Keratinocyte (primary cell): ENCODE measurements at regions not wholly inside any gene's neighbourhood (a gene's known extent, or its start where the extent isn't known, plus 50 kb on each side); places are given as distances from the start of the nearest gene placed in this dataset.

Source experiments
- DNase-seq: peaks from one replicate; pipeline ENCODE4 v3.0.0-alpha.2; 2011; ENCODE audit warnings: low read depth, missing footprints, low spot score
- FAIRE-seq: peaks from 2 replicates; lab custom pipeline; 2011; peaks lifted over from hg19 to GRCh38; lab: Jason Lieb, UNC
- H2AFZ ChIP-seq: 2 replicates; pipeline ENCODE4 v1.6.0; 2012; ENCODE audit warnings: low read length, control low read depth, inconsistent platforms; ENCODE audit not compliant: control insufficient read depth
- H3K27ac ChIP-seq: 2 replicates; pipeline ENCODE4 v1.5.1; 2011; ENCODE audit warnings: low read length; ENCODE audit not compliant: control insufficient read depth, insufficient read depth
- H3K27me3 ChIP-seq: 3 replicates; pipeline ENCODE4 v1.6.0; 2011; ENCODE audit warnings: low read length; ENCODE audit not compliant: control insufficient read depth, insufficient read depth; ENCODE audit errors: extremely low read depth
- H3K36me3 ChIP-seq, 2 experiments: 2 replicates in 1 of 2; 3 replicates in 1 of 2; pipeline ENCODE4 v1.5.1; 2011; ENCODE audit warnings: low read length in 2 of 2, mild to moderate bottlenecking in 1 of 2; ENCODE audit not compliant: control insufficient read depth in 2 of 2, insufficient read depth in 2 of 2; ENCODE audit errors: extremely low read depth in 1 of 2
- H3K4me1 ChIP-seq: 3 replicates; pipeline ENCODE4 v1.5.1; 2011; ENCODE audit warnings: low read length; ENCODE audit not compliant: control insufficient read depth, insufficient read depth; ENCODE audit errors: extremely low read depth
- H3K4me2 ChIP-seq: 3 replicates; pipeline ENCODE4 v1.6.0; 2011; ENCODE audit warnings: low read depth, low read length; ENCODE audit not compliant: control insufficient read depth, insufficient read depth; ENCODE audit errors: extremely low read depth
- H3K4me3 ChIP-seq, 3 experiments: fragments of 200-600 bp in 1 of 3; sonication (generic) in 1 of 3; 2 replicates in 2 of 3; 3 replicates in 1 of 3; pipeline ENCODE4 v1.5.1; 2011 to 2016; ENCODE audit warnings: low read length in 3 of 3, mild to moderate bottlenecking in 3 of 3, control low read depth in 2 of 3, inconsistent platforms in 1 of 3, low read depth in 1 of 3, mixed read lengths in 1 of 3, mixed run types in 1 of 3, moderate library complexity in 1 of 3; ENCODE audit not compliant: control insufficient read depth in 2 of 3, insufficient read depth in 2 of 3; ENCODE audit errors: extremely low read depth in 1 of 3
- H3K79me2 ChIP-seq: 2 replicates; pipeline ENCODE4 v1.6.0; 2012; ENCODE audit warnings: low read length; ENCODE audit not compliant: control insufficient read depth, insufficient read depth
- H3K9ac ChIP-seq: 3 replicates; pipeline ENCODE4 v1.6.0; 2011; ENCODE audit warnings: low read length; ENCODE audit not compliant: control insufficient read depth, insufficient read depth; ENCODE audit errors: extremely low read depth
- H3K9me1 ChIP-seq: 3 replicates; pipeline ENCODE4 v1.6.0; 2011; ENCODE audit warnings: low read length; ENCODE audit not compliant: control insufficient read depth, insufficient read depth; ENCODE audit errors: extremely low read depth
- H3K9me3 ChIP-seq: 2 replicates; pipeline ENCODE4 v1.5.1; 2012; ENCODE audit warnings: low read depth, low read length; ENCODE audit not compliant: control insufficient read depth
- H4K20me1 ChIP-seq: 3 replicates; pipeline ENCODE4 v1.6.0; 2011; ENCODE audit warnings: low read length; ENCODE audit not compliant: control insufficient read depth, insufficient read depth; ENCODE audit errors: extremely low read depth
- CTCF ChIP-seq, 3 experiments: IDR thresholded peaks in 1 of 3; conservative IDR thresholded peaks in 1 of 3; optimal IDR thresholded peaks in 1 of 3; 2 replicates in 2 of 3; 3 replicates in 1 of 3; pipeline versions ENCODE3 to v1.5.1; 2011; ENCODE audit warnings: low read length in 3 of 3, mild to moderate bottlenecking in 3 of 3, moderate library complexity in 2 of 3, control low read depth in 1 of 3, inconsistent platforms in 1 of 3; ENCODE audit not compliant: insufficient read depth in 2 of 3; ENCODE audit errors: extremely low read depth in 1 of 3
- EZH2 ChIP-seq: IDR thresholded peaks from one replicate; pipeline ENCODE4 v1.6.1; 2012; ENCODE audit warnings: inconsistent platforms, mild to moderate bottlenecking, low read length, moderate library complexity
- dilution Hi-C: fragments of 300-500 bp; cut with MboI; formaldehyde crosslinking; loops from one replicate; pipeline ENCODE4 v1.7.0; 2020; ENCODE audit warnings: low sequenced_read_pairs; ENCODE audit not compliant: extremely low pct_ligation_motif_present

GRCh38 chr3:42023380-42023779 is 61.5 kb upstream of the ULK4 start:
- dilution Hi-C loops = no loop called here
- H3K9ac ChIP-seq = no peak overlapping the region
- H3K4me3 ChIP-seq = no peak overlapping the region
- no peak overlapping the region for H3K4me2 ChIP-seq
- H3K9me3 ChIP-seq = no peaks in the 10 kb centered on the region
- H3K27ac ChIP-seq = no peak overlapping the region
- peaks cover 61% of the 10 kb centered on the region for H3K4me1 ChIP-seq
- H2AFZ ChIP-seq = no peak overlapping the region
- H3K79me2 ChIP-seq = peaks cover 81% of the 10 kb centered on the region
- FAIRE-seq = no peak
- H3K27me3 ChIP-seq = no peaks in the 10 kb centered on the region
- no peaks in the 10 kb centered on the region for H4K20me1 ChIP-seq
- no peak for TF ChIP-seq CTCF (optimal IDR thresholded peaks at IDR 0.05 in 1 of 3, IDR thresholded peaks at IDR 0.05 in 1 of 3, conservative IDR thresholded peaks at IDR 0.05 in 1 of 3; ENCODE audit: extremely low read depth in 1 of 3, insufficient read depth in 2 of 3, low read length in 3 of 3)
- DNase-seq = no peak
- no peaks in the 10 kb centered on the region for H3K36me3 ChIP-seq
- no peaks in the 10 kb centered on the region for H3K9me1 ChIP-seq

- Histone ChIP-seq H4K20me1 (no peaks in the 10 kb centered on the region), H2AFZ (no peak overlapping the region), H3K4me1 (peaks cover 62% of the 10 kb centered on the region), H3K9me3 (no peaks in the 10 kb centered on the region), H3K4me3 (no peak overlapping the region), H3K9me1 (no peaks in the 10 kb centered on the region), H3K4me2 (peak overlapping the region; percentile 88), H3K27ac (peak overlapping the region; percentile 89), H3K9ac (no peak overlapping the region), H3K79me2 (peaks cover 84% of the 10 kb centered on the region), H3K27me3 (no peaks in the 10 kb centered on the region), H3K36me3 (no peaks in the 10 kb centered on the region)
- DNase-seq = no peak
- dilution Hi-C loops = no loop called here
- TF ChIP-seq CTCF (optimal IDR thresholded peaks at IDR 0.05 in 1 of 3, IDR thresholded peaks at IDR 0.05 in 1 of 3, conservative IDR thresholded peaks at IDR 0.05 in 1 of 3; ENCODE audit: extremely low read depth in 1 of 3, insufficient read depth in 2 of 3, low read length in 3 of 3) (no peak), EZH2 (no peak)
- FAIRE-seq = no peak
Measured at GRCh38 chr3:42022355-42022754, 60.5 kb upstream of the ULK4 start.
